OCI-LY1 (cell line): ENCODE measurements at regions not wholly inside any gene's neighbourhood (a gene's known extent, or its start where the extent isn't known, plus 50 kb on each side); places are given as distances from the start of the nearest gene placed in this dataset.

Source experiments
- H2AFZ ChIP-seq: fragments of 200-600 bp; sonication (generic), shearing (Covaris generic); 2 replicates; pipeline ENCODE4 v1.6.0; 2014; ENCODE audit warnings: antibody characterized with exemption, mild to moderate bottlenecking, low read length
- H3F3A ChIP-seq: fragments of 200-600 bp; sonication (generic), shearing (Covaris generic); 2 replicates; pipeline ENCODE4 v1.6.0; 2014; ENCODE audit warnings: mild to moderate bottlenecking, antibody characterized with exemption, low read length, moderate library complexity; ENCODE audit not compliant: insufficient read depth
- H3K27ac ChIP-seq: fragments of 200-600 bp; sonication (generic); 2 replicates; pipeline ENCODE4 v1.5.1; 2014; ENCODE audit warnings: low read length, mixed run types, mild to moderate bottlenecking, low read depth; ENCODE audit not compliant: poor library complexity, severe bottlenecking
- H3K27me3 ChIP-seq: fragments of 200-600 bp; sonication (generic); 2 replicates; pipeline ENCODE4 v1.6.0; 2014; ENCODE audit warnings: antibody characterized with exemption, mild to moderate bottlenecking, low read length, moderate library complexity; ENCODE audit not compliant: insufficient read depth
- H3K36me3 ChIP-seq: fragments of 200-600 bp; sonication (generic); 2 replicates; pipeline ENCODE4 v1.6.1; 2014; ENCODE audit warnings: mild to moderate bottlenecking, antibody characterized with exemption, low read length, moderate library complexity, mixed read lengths; ENCODE audit not compliant: insufficient read depth
- H3K4me1 ChIP-seq: fragments of 200-600 bp; sonication (generic); 2 replicates; pipeline ENCODE4 v1.5.1; 2014; ENCODE audit warnings: mild to moderate bottlenecking, low read length, moderate library complexity; ENCODE audit not compliant: insufficient read depth, severe bottlenecking
- H3K4me2 ChIP-seq: fragments of 200-600 bp; sonication (generic), shearing (Covaris generic); 2 replicates; pipeline ENCODE4 v1.6.1; 2014; ENCODE audit warnings: low read length
- H3K4me3 ChIP-seq: fragments of 200-600 bp; sonication (generic); 2 replicates; pipeline ENCODE4 v1.5.1; 2014; ENCODE audit warnings: low read length, low read depth, mild to moderate bottlenecking, mixed read lengths; ENCODE audit not compliant: poor library complexity, severe bottlenecking
- H3K79me2 ChIP-seq: fragments of 200-600 bp; shearing (Covaris generic); 2 replicates; pipeline ENCODE4 v1.6.1; 2016; ENCODE audit warnings: mixed run types, low read length, mixed read lengths; ENCODE audit not compliant: insufficient read depth
- H3K9ac ChIP-seq: fragments of 200-600 bp; sonication (generic), shearing (Covaris generic); 2 replicates; pipeline ENCODE4 v1.6.1; 2014; ENCODE audit warnings: mild to moderate bottlenecking, low read length, mixed read lengths
- H3K9me2 ChIP-seq: fragments of 200-600 bp; sonication (generic), shearing (Covaris generic); 2 replicates; pipeline ENCODE4 v1.6.1; 2014; ENCODE audit warnings: low read depth, mild to moderate bottlenecking, low read length, mixed read lengths
- H3K9me3 ChIP-seq: fragments of 200-600 bp; shearing (Covaris generic); 2 replicates; pipeline ENCODE4 v1.6.1; 2014; ENCODE audit warnings: low read length, mixed read lengths
- H4K20me1 ChIP-seq: fragments of 200-600 bp; sonication (generic), shearing (Covaris generic); 2 replicates; pipeline ENCODE4 v1.6.0; 2016; ENCODE audit warnings: mild to moderate bottlenecking, low read length; ENCODE audit not compliant: insufficient read depth
- EZH2 ChIP-seq: fragments of 200-600 bp; sonication (generic), shearing (Covaris generic); IDR thresholded peaks from 2 replicates; pipeline ENCODE4 v1.8.0; 2017; ENCODE audit warnings: borderline replicate concordance, mixed run types, mild to moderate bottlenecking, antibody characterized with exemption, low read length, moderate library complexity, mixed read lengths
- TF ChIP-seq, protein P1 (sequence below): fragments of 200-600 bp; sonication (generic), shearing (Covaris generic); IDR thresholded peaks from 2 replicates; pipeline ENCODE4 v1.5.1; 2017; ENCODE audit warnings: mild to moderate bottlenecking, antibody characterized with exemption, low read length, moderate library complexity, mixed read lengths

DNA sequence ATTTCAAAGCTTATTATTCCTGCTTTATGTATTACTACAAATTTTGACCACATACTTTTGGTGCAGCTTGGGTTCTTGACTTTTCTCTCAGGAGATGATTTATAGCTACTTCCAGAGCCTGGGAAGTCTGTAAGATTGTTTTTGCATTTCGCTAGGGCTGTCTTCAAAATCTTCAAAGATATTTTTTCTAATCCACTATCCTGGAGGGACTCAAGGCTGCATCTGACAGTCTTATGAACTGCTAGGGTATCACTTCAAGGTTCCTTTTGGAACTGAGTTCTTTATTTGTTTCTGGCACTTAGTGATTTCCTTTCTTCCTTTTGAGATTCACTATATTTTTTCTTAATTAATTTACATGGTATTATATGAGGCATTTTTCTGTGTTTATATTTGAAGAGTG is 90.0 kb upstream of the LYPLAL1 start:
- Histone ChIP-seq H3K9ac (no peak overlapping the region), H3K36me3 (no peaks in the 10 kb centered on the region), H3K4me2 (no peak overlapping the region), H3K9me2 (no peaks in the 10 kb centered on the region), H3K79me2 (no peaks in the 10 kb centered on the region), H3K27me3 (no peaks in the 10 kb centered on the region), H3F3A (no peaks in the 10 kb centered on the region), H3K27ac (no peak overlapping the region), H3K4me1 (no peaks in the 10 kb centered on the region), H3K9me3 (no peaks in the 10 kb centered on the region), H4K20me1 (no peaks in the 10 kb centered on the region), H2AFZ (no peak overlapping the region), H3K4me3 (no peak overlapping the region)
- TF ChIP-seq, protein P1, sequence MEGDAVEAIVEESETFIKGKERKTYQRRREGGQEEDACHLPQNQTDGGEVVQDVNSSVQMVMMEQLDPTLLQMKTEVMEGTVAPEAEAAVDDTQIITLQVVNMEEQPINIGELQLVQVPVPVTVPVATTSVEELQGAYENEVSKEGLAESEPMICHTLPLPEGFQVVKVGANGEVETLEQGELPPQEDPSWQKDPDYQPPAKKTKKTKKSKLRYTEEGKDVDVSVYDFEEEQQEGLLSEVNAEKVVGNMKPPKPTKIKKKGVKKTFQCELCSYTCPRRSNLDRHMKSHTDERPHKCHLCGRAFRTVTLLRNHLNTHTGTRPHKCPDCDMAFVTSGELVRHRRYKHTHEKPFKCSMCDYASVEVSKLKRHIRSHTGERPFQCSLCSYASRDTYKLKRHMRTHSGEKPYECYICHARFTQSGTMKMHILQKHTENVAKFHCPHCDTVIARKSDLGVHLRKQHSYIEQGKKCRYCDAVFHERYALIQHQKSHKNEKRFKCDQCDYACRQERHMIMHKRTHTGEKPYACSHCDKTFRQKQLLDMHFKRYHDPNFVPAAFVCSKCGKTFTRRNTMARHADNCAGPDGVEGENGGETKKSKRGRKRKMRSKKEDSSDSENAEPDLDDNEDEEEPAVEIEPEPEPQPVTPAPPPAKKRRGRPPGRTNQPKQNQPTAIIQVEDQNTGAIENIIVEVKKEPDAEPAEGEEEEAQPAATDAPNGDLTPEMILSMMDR = no peak

DNA sequence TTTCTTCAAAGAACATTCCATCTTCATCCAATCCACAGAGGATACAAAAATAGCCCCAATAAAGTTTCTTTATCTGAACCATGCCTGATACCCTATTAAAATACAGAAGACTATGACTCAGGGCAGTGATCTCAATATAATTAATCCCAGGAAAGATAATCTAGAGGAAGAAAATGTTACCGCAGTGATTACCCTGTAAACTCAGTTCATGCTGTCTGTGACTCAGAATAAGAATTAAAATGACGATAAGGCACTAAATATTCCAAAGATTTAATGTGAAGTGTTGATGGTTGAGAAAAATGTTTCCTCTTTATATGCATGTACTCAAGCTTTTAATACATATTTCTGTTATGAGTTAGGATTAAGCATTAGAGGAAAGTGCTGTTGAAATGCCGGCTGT is 88.6 kb upstream of the LYPLAL1 start:
- Histone ChIP-seq H3K79me2 (no peaks in the 10 kb centered on the region), H4K20me1 (no peaks in the 10 kb centered on the region), H3F3A (no peaks in the 10 kb centered on the region), H3K4me2 (no peak overlapping the region), H3K4me3 (no peak overlapping the region), H3K27me3 (no peaks in the 10 kb centered on the region), H3K36me3 (no peaks in the 10 kb centered on the region), H3K9ac (no peak overlapping the region), H2AFZ (no peak overlapping the region), H3K9me2 (no peaks in the 10 kb centered on the region), H3K4me1 (no peaks in the 10 kb centered on the region), H3K27ac (no peak overlapping the region), H3K9me3 (no peaks in the 10 kb centered on the region)
- TF ChIP-seq, protein P1 = no peak
- no peak for TF ChIP-seq EZH2

DNA sequence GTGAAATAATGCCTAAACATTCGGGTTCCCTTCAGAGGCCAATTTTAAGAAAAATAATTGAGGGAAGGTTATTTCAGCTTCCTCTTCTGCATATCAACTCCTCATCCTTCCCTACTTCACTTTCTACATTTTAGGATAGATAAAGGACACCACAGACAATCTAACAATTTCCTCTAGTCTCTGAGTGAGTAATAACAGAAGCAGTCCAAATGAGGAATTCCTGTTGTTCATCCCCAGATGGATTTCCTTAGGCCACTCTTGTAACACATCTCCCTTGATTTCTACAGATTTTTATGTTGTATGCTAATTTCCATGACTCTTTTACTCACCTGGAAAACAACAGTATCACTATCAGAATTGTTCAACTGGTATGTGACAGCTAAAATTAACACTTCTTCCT is 87.7 kb upstream of the LYPLAL1 start:
- Histone ChIP-seq H3K9me2 (no peaks in the 10 kb centered on the region), H4K20me1 (no peaks in the 10 kb centered on the region), H3K4me1 (peaks cover 6% of the 10 kb centered on the region), H3K27ac (no peak overlapping the region), H3K36me3 (no peaks in the 10 kb centered on the region), H3K27me3 (no peaks in the 10 kb centered on the region), H3K9me3 (no peaks in the 10 kb centered on the region), H2AFZ (no peak overlapping the region), H3F3A (no peaks in the 10 kb centered on the region), H3K9ac (no peak overlapping the region), H3K79me2 (no peaks in the 10 kb centered on the region), H3K4me3 (no peak overlapping the region), H3K4me2 (no peak overlapping the region)
- no peak for TF ChIP-seq EZH2
- TF ChIP-seq, protein P1 = no peak
